Epithelial cell of prostate (primary cell): ENCODE measurements at regions not wholly inside any gene's neighbourhood (a gene's known extent, or its start where the extent isn't known, plus 50 kb on each side); places are given as distances from the start of the nearest gene placed in this dataset.
"Not testable (repeated sequence)": the region's sequence is repeated elsewhere in the genome, so short reads cannot be mapped to it uniquely, and the experiment has no call there.

Experiments used
- DNase-seq: peaks from one replicate; pipeline ENCODE4 v3.0.0-alpha.2; 2011; ENCODE audit warnings: low read depth, low spot score
- H3K27ac ChIP-seq: fragments of 450-650 bp; 2 replicates; pipeline ENCODE4 v1.5.1; 2017; ENCODE audit warnings: mild to moderate bottlenecking

DNA sequence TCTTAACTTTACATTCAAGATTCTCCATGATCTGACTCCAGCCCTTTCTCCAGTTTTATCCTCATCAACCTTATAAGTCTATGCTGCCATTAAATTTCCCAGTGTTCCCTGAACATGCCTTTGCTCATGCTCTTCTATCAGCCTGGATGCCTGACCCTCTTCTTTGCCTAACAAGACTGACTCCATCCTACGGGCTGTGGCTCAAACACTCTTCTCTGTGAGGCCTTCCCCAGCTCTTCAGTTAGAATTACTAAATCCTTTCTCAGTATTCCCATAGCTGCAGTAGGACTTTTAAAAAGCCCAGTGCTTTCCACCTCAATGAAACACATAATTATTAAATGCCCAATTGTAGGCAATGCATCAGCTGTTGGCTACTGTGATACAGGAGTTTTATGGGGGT, 76.5 kb upstream of the GNG12 start:
- no peak for DNase-seq

DNA sequence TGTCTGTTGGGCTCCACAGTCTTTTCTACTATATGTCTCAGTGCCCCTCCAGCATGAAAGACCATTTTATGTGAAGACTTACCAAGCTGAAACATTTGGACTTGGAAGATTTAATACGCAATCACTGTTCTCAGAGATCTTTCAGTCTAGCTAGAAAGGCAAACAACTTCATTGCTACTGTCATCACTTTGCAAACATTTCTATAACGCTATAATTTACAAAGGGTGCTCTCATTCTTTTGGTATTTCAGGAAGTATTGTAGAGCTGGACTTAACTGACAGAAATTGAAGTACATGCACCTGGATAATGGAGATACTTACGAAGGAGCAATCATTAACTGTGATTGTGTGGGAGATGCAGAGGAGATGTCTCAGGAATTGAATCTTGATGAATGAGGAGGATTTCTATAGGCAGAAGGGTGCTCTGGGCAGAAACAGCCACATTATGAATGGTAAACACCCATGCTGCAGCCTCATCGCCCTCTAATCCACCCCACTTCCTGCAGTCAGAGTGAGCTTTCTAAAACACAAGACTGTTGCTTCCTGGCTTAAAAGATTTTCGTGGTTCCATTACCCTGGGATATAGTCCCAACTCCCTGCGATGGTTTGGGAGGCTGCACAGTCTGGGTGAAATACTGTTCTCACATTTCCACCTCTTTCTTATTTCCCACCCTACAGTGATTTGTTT, 75.1 kb upstream of the GNG12 start:
- no peak for DNase-seq
- H3K27ac ChIP-seq, result no peak overlapping the region

More for the DNA sequence above, 76.5 kb upstream of the GNG12 start:
- no peak overlapping the region for H3K27ac ChIP-seq

- not testable (repeated sequence) for H3K27ac ChIP-seq
- peak; percentile 16 for DNase-seq
Observed at GRCh38 chr1:67907467-67907866, 74.2 kb upstream of the GNG12 start.

DNA sequence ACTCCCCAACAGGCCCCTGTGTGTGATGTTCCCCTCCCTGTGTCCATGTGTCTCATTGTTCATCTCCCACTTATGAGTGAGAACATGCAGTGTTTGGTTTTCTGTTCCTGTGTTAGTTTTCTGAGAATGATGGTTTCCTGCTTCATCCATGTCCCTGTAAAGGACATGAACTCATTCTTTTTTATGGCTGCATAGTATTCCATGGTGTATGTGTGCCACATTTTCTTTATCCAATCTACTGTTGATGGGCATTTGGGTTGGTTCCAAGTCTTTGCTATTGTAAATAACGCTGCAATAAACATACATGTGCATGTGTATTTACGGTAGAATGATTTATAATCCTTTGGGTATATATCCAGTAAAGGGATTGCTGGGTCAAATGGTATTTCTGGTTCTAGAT, 72.7 kb upstream of the GNG12 start:
- not testable (repeated sequence) for H3K27ac ChIP-seq, DNase-seq

DNA sequence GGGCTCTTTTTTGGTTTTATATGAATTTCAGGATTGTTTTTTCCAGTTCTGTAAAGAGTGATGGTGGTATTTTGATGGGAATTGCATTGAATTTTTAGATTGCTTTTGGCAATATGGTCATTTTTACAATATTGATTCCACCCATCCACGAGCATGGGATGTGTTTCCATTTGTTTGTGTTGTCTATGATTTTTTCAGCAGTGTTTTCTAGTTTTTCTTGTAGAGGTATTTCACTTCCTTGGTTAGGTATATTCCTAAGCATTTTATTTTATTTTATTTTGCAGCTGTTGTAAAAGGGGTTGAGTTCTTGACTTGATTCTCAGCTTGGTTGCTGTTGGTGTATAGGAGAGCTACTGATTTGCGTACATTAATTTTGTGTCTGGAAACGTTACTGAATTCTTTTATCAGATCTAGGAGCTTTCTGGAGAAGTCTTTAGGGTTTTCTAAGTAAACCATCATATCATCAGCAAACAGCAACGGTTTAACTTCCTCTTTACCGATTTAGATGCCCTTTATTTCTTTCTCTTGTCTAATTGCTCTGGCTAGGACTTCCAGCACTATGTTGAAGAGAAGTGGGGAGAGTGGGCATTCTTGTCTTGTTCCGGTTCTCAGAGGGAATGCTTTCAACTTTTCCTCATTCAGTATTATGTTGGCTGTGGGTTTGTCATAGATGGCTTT, 69.4 kb upstream of the GNG12 start:
- not testable (repeated sequence) for H3K27ac ChIP-seq, DNase-seq

- H3K27ac ChIP-seq, result no peak overlapping the region
- DNase-seq, result no peak
Observed at GRCh38 chr1:67898033-67898726, 64.9 kb upstream of the GNG12 start.

- H3K27ac ChIP-seq, result no peak overlapping the region
Observed at GRCh38 chr1:67897270-67897949, 64.1 kb upstream of the GNG12 start.

GRCh38 chr1:67896826-67897225, 63.6 kb upstream of the GNG12 start:
- no peak for DNase-seq
- no peak overlapping the region for H3K27ac ChIP-seq

More at GRCh38 chr1:67897270-67897949, 64.1 kb upstream of the GNG12 start:
- DNase-seq, result no peak

DNA sequence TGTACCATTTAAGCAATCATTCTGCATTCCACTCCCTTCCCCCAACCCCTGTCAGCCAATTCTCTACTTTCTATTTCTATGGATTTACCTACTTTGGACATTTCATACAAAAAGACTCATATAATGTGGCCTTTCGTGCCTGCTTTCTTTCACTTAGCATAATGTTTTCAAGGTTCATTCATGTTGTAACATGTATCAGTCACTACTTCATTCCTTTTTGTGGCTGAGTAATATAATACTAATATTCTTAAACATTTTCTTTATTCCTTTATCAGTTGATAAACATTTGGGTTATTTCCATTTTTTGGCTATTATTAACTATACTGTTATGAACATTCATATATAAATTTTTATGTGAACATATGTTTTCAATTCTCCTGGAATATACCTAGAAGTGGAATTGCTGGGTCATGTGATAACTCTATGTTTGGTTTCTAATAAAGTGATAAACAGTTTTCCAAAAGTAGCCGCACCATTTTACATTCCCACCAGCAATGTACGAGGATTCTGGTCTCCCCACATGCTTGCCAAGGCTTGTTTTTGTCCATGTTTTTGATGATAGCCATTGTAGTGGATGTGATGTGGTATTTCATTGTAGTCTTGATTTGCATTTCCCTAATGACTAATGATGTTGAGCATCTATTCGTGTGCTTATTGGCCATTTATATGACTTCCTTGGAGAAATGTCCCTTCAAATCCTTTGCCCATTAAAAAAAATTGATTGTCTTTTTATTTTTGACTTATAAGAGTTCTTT, 61.9 kb upstream of the GNG12 start:
- DNase-seq, result no peak
- H3K27ac ChIP-seq, result peak overlapping the region; percentile 44

DNA sequence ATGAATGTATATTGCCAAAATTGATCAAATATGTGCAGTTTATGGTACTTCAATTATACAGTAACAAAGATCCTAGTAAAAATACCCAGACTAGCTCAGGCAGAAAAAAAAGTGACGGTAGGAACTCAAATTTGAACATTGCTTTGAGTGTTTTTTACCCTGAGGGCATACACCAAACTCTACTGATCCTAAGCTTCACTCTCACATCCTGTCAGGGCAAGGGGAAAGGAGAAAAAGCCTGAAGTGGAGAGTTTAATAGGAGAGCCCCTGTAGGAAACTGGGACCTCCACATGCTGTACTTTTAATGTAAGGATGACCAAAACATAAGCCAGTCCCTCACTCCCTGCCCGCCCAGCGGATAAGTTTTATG, 59.8 kb upstream of the GNG12 start:
- no peak for DNase-seq
- H3K27ac ChIP-seq, result no peak overlapping the region

DNA sequence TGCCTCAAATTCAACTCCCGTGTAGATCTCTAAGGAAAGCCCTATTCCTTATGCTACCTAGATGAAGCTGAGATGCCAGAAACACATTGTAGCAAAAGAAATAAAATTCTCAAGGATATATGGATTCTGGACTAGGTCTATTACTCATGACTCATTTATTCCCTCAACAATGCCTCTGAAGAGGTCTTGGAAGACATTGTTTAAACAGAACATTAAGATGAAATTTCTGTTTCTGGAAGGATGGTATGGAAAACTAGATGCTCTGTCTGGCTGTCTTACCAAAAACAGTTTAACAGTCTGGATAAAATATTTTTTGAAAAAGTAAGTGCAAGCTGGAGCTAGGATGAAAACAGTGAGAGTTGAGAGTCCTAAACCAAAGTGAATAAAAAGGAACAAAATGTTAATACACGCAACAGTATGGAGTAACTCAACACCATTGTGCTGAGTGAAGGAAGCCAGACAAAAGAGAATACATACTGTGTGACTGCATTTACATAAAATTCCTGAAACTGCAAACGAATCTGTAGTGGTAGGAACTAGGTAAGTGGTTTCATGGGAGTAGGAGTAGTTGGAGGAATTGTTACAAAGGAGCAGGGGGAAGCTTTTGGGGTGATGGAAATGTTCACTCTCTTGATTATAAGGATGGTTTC, 59.3 kb upstream of the GNG12 start:
- DNase-seq, result no peak
- H3K27ac ChIP-seq, result no peak overlapping the region

- peak overlapping the region; percentile 56 for H3K27ac ChIP-seq
- DNase-seq, result no peak
Observed at GRCh38 chr1:67890857-67891256, 57.6 kb upstream of the GNG12 start.

DNA sequence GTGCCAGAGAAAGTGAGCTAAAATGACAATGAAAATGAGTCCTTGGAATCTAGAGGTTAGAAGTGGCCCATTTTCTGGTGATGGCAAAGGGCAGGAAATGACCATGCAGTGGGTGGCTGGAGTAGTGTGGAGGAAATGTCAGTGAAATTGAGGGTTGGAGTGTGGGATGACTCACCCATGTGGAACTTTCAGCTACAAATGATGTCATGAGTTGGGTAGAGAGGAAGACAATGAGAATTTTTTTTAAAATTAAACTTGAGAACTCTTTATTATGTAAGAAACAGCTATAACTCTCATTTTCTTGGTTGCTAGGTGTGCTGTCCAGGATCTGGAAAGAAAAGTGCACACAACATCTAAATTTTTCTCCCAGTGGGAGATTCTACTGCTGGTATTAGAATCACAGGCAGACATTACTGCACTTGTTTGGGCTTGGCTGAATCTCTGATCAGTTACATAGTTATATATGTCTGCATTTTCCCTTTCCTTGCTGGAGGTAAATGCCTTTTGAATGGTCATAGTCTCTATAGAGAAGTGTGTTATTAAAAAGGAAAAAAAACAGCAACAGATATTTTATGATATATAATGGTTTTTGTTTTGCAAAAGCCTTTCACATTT, 56.8 kb upstream of the GNG12 start:
- peak; percentile 33 for DNase-seq
- peak overlapping the region; percentile 56 for H3K27ac ChIP-seq

- H3K27ac ChIP-seq, result peak overlapping the region; percentile 56
- no peak for DNase-seq
Observed at GRCh38 chr1:67889466-67889865, 56.2 kb upstream of the GNG12 start.

- H3K27ac ChIP-seq, result no peak overlapping the region
- DNase-seq, result no peak
Observed at GRCh38 chr1:67888216-67889106, 55.2 kb upstream of the GNG12 start.

- H3K27ac ChIP-seq, result no peak overlapping the region
- DNase-seq, result no peak
Observed at GRCh38 chr1:67887146-67887545, 53.9 kb upstream of the GNG12 start.

- DNase-seq, result no peak
- no peak overlapping the region for H3K27ac ChIP-seq
Observed at GRCh38 chr1:67886076-67886475, 52.8 kb upstream of the GNG12 start.

DNA sequence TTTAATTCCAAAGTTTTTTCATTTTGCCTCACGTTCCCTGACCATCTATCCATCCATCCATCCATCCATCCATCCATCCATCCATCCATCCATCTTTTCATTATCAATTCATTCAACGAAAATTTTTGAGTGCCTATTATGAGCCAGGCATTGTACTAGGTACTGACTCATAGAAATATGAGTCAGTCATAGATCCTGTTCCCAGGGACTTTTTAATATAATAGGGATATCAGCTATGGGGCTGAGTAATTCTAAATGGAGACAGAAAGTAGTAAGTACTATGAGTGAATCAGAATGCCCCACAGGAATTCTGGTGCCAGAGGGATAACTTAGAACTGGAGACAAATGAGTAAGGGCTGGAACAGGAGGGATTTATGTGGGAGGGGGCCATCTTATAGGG, 49.8 kb upstream of the GNG12 start:
- H3K27ac ChIP-seq, result peak overlapping the region; percentile 17
- DNase-seq, result peak; percentile 43
